Subcutaneous abdominal adipose tissue (tissue), 5 donors: ENCODE measurements at regions not wholly inside any gene's neighbourhood (a gene's known extent, or its start where the extent isn't known, plus 50 kb on each side); places are given as distances from the start of the nearest gene placed in this dataset.

Source experiments
- H3K27ac ChIP-seq: one replicate; pipeline ENCODE4 v1.7.0; 2013; ENCODE audit warnings: low read depth, mild to moderate bottlenecking, inconsistent platforms, low read length, moderate library complexity
- H3K27me3 ChIP-seq, 5 donors: one replicate each; pipeline ENCODE4 v1.7.0; 2013; ENCODE audit warnings: low read length in 5 of 5, inconsistent platforms in 1 of 5; ENCODE audit not compliant: control insufficient read depth in 5 of 5, insufficient read depth in 4 of 5
- H3K36me3 ChIP-seq, 5 donors: one replicate each; pipeline ENCODE4 v1.7.0; 2013; ENCODE audit warnings: low read length in 5 of 5; ENCODE audit not compliant: control insufficient read depth in 5 of 5, insufficient read depth in 5 of 5
- H3K4me1 ChIP-seq, 5 donors: one replicate each; pipeline ENCODE4 v1.7.0; 2013; ENCODE audit warnings: low read length in 5 of 5, mild to moderate bottlenecking in 3 of 5, moderate library complexity in 1 of 5; ENCODE audit not compliant: control insufficient read depth in 5 of 5, insufficient read depth in 5 of 5
- H3K4me3 ChIP-seq, 5 donors: one replicate each; pipeline ENCODE4 v1.7.0; 2013; ENCODE audit warnings: low read length in 5 of 5, low read depth in 1 of 5
- H3K9ac ChIP-seq, 5 donors: one replicate each; pipeline ENCODE4 v1.7.0; 2013; ENCODE audit warnings: low read length in 5 of 5, mild to moderate bottlenecking in 4 of 5, moderate library complexity in 3 of 5
- H3K9me3 ChIP-seq, 5 donors: one replicate each; pipeline ENCODE4 v1.7.0; 2013; ENCODE audit warnings: low read length in 5 of 5; ENCODE audit not compliant: control insufficient read depth in 5 of 5
- donor health status: healthy.
- donor health status: healthy.
- donor health status: healthy.
- donor health status: healthy.
- donor health status: healthy.

GRCh38 chr2:122634920-122635319, 879.5 kb downstream of the TSN start:
- H3K9me3 ChIP-seq, result no peaks in the 10 kb centered on the region
- no peak overlapping the region for H3K27ac ChIP-seq
- no peaks in the 10 kb centered on the region for H3K36me3 ChIP-seq
- no peak overlapping the region for H3K9ac ChIP-seq
- no peak overlapping the region for H3K4me3 ChIP-seq
- H3K4me1 ChIP-seq, result peaks cover 0 to 4% (median 0%) of the 10 kb centered on the region in 5 donors
- H3K27me3 ChIP-seq, result no peaks in the 10 kb centered on the region

GRCh38 chr2:122635686-122636085, 880.2 kb downstream of the TSN start:
- no peak overlapping the region for H3K27ac ChIP-seq
- no peaks in the 10 kb centered on the region for H3K9me3 ChIP-seq
- peaks cover 0 to 4% (median 0%) of the 10 kb centered on the region in 5 donors for H3K4me1 ChIP-seq
- H3K36me3 ChIP-seq, result no peaks in the 10 kb centered on the region
- H3K27me3 ChIP-seq, result no peaks in the 10 kb centered on the region
- H3K9ac ChIP-seq, result no peak overlapping the region
- no peak overlapping the region for H3K4me3 ChIP-seq

DNA sequence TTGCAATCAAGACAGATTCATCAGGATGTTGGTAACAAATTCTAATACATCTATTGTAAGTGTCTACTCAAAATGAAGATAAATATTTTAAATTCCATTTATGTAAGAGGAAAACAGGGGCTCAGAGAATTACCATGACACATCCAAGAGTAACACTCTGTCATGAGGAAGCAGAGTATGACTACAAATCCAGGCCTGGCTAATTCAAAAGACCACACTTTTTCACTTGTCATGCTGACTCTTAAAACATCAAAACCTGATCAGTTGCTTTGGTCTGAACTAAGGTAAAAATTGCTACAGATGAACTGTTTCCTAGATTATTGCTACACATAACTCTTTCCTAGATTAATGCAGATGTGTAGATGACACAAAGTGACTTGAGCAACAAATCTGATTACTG, 880.6 kb downstream of the TSN start:
- H3K36me3 ChIP-seq, result no peaks in the 10 kb centered on the region
- H3K9ac ChIP-seq, result no peak overlapping the region
- H3K9me3 ChIP-seq, result no peaks in the 10 kb centered on the region
- H3K27ac ChIP-seq, result no peak overlapping the region
- peaks cover 0 to 4% (median 0%) of the 10 kb centered on the region in 5 donors for H3K4me1 ChIP-seq
- H3K4me3 ChIP-seq, result no peak overlapping the region
- no peaks in the 10 kb centered on the region for H3K27me3 ChIP-seq

GRCh38 chr2:122639176-122639575, 883.7 kb downstream of the TSN start:
- Histone ChIP-seq H3K27ac (no peak overlapping the region), H3K9me3 (no peaks in the 10 kb centered on the region), H3K27me3 (no peaks in the 10 kb centered on the region), H3K4me3 (no peak overlapping the region), H3K9ac (no peak overlapping the region), H3K4me1 (peaks cover 0 to 4% (median 0%) of the 10 kb centered on the region in 5 donors), H3K36me3 (no peaks in the 10 kb centered on the region)

GRCh38 chr2:122639711-122640110, 884.3 kb downstream of the TSN start:
- Histone ChIP-seq H3K9me3 (no peaks in the 10 kb centered on the region), H3K4me1 (peaks cover 0 to under 1% (median 0%) of the 10 kb centered on the region in 5 donors), H3K4me3 (no peak overlapping the region)

GRCh38 chr2:122643725-122644329, 888.4 kb downstream of the TSN start:
- Histone ChIP-seq H3K27me3 (no peaks in the 10 kb centered on the region), H3K36me3 (no peaks in the 10 kb centered on the region), H3K9ac (no peak overlapping the region), H3K4me1 (no peaks in the 10 kb centered on the region), H3K4me3 (no peak overlapping the region), H3K9me3 (no peaks in the 10 kb centered on the region), H3K27ac (no peak overlapping the region)

More at GRCh38 chr2:122639711-122640110, 884.3 kb downstream of the TSN start:
- Histone ChIP-seq H3K36me3 (no peaks in the 10 kb centered on the region), H3K27ac (no peak overlapping the region), H3K27me3 (no peaks in the 10 kb centered on the region), H3K9ac (no peak overlapping the region)

GRCh38 chr2:122651236-122651635, 895.8 kb downstream of the TSN start:
- Histone ChIP-seq H3K27me3 (no peaks in the 10 kb centered on the region), H3K4me1 (peaks cover 0 to 2% (median 0%) of the 10 kb centered on the region in 5 donors), H3K36me3 (no peaks in the 10 kb centered on the region), H3K4me3 (no peak overlapping the region), H3K9ac (no peak overlapping the region), H3K9me3 (no peaks in the 10 kb centered on the region), H3K27ac (no peak overlapping the region)

- Histone ChIP-seq H3K9me3 (no peaks in the 10 kb centered on the region), H3K27me3 (no peaks in the 10 kb centered on the region), H3K9ac (no peak overlapping the region), H3K4me3 (no peak overlapping the region), H3K36me3 (no peaks in the 10 kb centered on the region), H3K27ac (no peak overlapping the region), H3K4me1 (peaks cover 0 to 2% (median 0%) of the 10 kb centered on the region in 5 donors)
These were observed 896.3 kb downstream of the TSN start for GRCh38 chr2:122651780-122652179.

DNA sequence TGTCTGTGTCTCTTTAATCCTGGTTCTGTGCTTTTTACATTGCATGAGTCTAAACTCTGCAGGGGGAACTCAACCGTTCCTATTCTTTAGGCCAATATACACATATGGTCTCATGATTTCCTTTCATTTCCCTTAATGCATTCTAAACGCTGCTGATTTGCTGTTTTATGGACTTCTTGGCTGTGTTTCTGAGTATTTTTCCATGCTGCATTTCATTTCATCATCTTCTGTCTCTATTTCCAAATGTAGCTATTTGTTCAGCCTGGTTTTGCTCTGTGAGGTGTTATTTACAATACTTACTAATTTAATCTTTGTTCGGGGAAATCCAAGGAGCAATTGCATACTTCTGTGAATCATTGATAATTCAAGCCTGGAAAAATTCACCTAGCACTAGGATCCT, 897.2 kb downstream of the TSN start:
- H3K27me3 ChIP-seq, result no peaks in the 10 kb centered on the region
- H3K9ac ChIP-seq, result no peak overlapping the region
- no peaks in the 10 kb centered on the region for H3K9me3 ChIP-seq
- no peak overlapping the region for H3K4me3 ChIP-seq
- H3K36me3 ChIP-seq, result no peaks in the 10 kb centered on the region
- no peak overlapping the region for H3K27ac ChIP-seq
- peaks cover 0 to 2% (median 0%) of the 10 kb centered on the region in 5 donors for H3K4me1 ChIP-seq

- Histone ChIP-seq H3K4me1 (peaks cover 0 to 6% (median 5%) of the 10 kb centered on the region in 5 donors), H3K9ac (no peak overlapping the region), H3K36me3 (no peaks in the 10 kb centered on the region), H3K4me3 (no peak overlapping the region), H3K9me3 (no peaks in the 10 kb centered on the region), H3K27me3 (peaks cover 5 to 13% (median 6%) of the 10 kb centered on the region in 5 donors), H3K27ac (no peak overlapping the region)
These were observed 901.0 kb downstream of the TSN start for GRCh38 chr2:122656403-122656802.
